ENCODE measurements at regions not wholly inside any gene's neighbourhood (a gene's known extent, or its start where the extent isn't known, plus 50 kb on each side); places are given as distances from the start of the nearest gene placed in this dataset.

DNA sequence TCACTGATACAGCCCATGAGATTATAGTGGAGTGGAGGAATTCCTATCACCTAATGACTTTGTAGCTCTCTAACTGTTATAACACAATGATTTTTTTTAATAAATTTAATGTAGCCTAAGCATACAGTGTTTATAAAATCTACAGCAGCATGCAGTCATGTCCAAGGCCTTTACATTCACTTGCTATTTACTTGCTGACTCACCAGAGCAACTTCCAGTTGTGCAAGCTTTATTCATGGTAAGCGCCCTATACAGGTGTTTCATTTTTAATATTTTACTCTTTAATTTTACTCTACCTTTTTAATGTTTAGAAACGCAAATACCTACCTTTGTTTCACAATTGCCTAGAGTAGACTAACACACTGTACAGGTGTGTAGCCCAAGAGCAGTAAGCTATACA lies 1652.2 kb downstream of the BRINP3 start:
- TF ChIP-seq, protein P1, sequence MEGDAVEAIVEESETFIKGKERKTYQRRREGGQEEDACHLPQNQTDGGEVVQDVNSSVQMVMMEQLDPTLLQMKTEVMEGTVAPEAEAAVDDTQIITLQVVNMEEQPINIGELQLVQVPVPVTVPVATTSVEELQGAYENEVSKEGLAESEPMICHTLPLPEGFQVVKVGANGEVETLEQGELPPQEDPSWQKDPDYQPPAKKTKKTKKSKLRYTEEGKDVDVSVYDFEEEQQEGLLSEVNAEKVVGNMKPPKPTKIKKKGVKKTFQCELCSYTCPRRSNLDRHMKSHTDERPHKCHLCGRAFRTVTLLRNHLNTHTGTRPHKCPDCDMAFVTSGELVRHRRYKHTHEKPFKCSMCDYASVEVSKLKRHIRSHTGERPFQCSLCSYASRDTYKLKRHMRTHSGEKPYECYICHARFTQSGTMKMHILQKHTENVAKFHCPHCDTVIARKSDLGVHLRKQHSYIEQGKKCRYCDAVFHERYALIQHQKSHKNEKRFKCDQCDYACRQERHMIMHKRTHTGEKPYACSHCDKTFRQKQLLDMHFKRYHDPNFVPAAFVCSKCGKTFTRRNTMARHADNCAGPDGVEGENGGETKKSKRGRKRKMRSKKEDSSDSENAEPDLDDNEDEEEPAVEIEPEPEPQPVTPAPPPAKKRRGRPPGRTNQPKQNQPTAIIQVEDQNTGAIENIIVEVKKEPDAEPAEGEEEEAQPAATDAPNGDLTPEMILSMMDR (IDR thresholded peaks at IDR 0.05 in 8 of 11, conservative IDR thresholded peaks at IDR 0.05 in 3 of 11) = no peak
- TF ChIP-seq POLR2A (IDR thresholded peaks at IDR 0.05) (no peak), POLR2AphosphoS5 (IDR thresholded peaks at IDR 0.05) (no peak)
